Neural cell (in vitro differentiated cells): ENCODE measurements at regions not wholly inside any gene's neighbourhood (a gene's known extent, or its start where the extent isn't known, plus 50 kb on each side); places are given as distances from the start of the nearest gene placed in this dataset.

Experiments used
- H2AFZ ChIP-seq: fragments of 200-600, 300-800 bp; sonication (generic), shearing (Covaris generic); 2 replicates; pipeline ENCODE4 v1.6.0; 2014; ENCODE audit warnings: low read depth, mild to moderate bottlenecking, antibody characterized with exemption, low read length, moderate library complexity
- H3F3A ChIP-seq: fragments of 200-600 bp; shearing (Covaris generic); 2 replicates; pipeline ENCODE4 v1.6.1; 2016; ENCODE audit warnings: mild to moderate bottlenecking, moderate library complexity, mixed read lengths, antibody characterized with exemption, low read length; ENCODE audit not compliant: insufficient read depth, poor library complexity, severe bottlenecking
- H3K27ac ChIP-seq: fragments of 200-600, 300-800 bp; sonication (generic), shearing (Covaris generic); 2 replicates; pipeline ENCODE4 v1.5.1; 2014; ENCODE audit warnings: mild to moderate bottlenecking, low read length, moderate library complexity
- H3K27me3 ChIP-seq: fragments of 300-800, 200-600 bp; sonication (generic), shearing (Covaris generic); 2 replicates; pipeline ENCODE4 v1.6.0; 2014; ENCODE audit warnings: mild to moderate bottlenecking, low read depth, low read length, moderate library complexity; ENCODE audit not compliant: insufficient read depth
- H3K36me3 ChIP-seq: fragments of 300-800, 200-600 bp; sonication (generic), shearing (Covaris generic); 2 replicates; pipeline ENCODE4 v1.5.1; 2014; ENCODE audit warnings: mild to moderate bottlenecking, antibody characterized with exemption, low read length, moderate library complexity; ENCODE audit not compliant: insufficient read depth
- H3K4me2 ChIP-seq: fragments of 300-800, 200-600 bp; sonication (generic), shearing (Covaris generic); 2 replicates; pipeline ENCODE4 v1.6.0; 2014; ENCODE audit warnings: mild to moderate bottlenecking, low read length
- H3K4me3 ChIP-seq: fragments of 300-800, 200-600 bp; sonication (generic), shearing (Covaris generic); 2 replicates; pipeline ENCODE4 v1.5.1; 2014; ENCODE audit warnings: mild to moderate bottlenecking, low read length, moderate library complexity
- H3K79me2 ChIP-seq: fragments of 200-600 bp; shearing (Covaris generic); replicated peaks from 2 replicates; pipeline ENCODE4 v1.6.0; 2014; ENCODE audit warnings: mild to moderate bottlenecking, low read length, moderate library complexity; ENCODE audit not compliant: insufficient read depth
- H3K9ac ChIP-seq: fragments of 300-800, 200-600 bp; sonication (generic), shearing (Covaris generic); 2 replicates; pipeline ENCODE4 v1.6.1; 2016; ENCODE audit warnings: mild to moderate bottlenecking, low read length, mixed read lengths
- H3K9me2 ChIP-seq: fragments of 200-600 bp; shearing (Covaris generic); 2 replicates; pipeline ENCODE4 v1.6.1; 2016; ENCODE audit warnings: mild to moderate bottlenecking, low read length, mixed read lengths; ENCODE audit not compliant: insufficient read depth
- H3K9me3 ChIP-seq: fragments of 200-600, 300-800 bp; sonication (generic), shearing (Covaris generic); 2 replicates; pipeline ENCODE4 v1.6.1; 2016; ENCODE audit warnings: mild to moderate bottlenecking, mixed run types, low read length, moderate library complexity, mixed read lengths
- H4K20me1 ChIP-seq: fragments of 200-600 bp; shearing (Covaris generic); 2 replicates; pipeline ENCODE4 v1.6.1; 2016; ENCODE audit warnings: mild to moderate bottlenecking, mixed run types; ENCODE audit not compliant: insufficient read depth
- CTCF ChIP-seq: fragments of 450-650 bp; IDR thresholded peaks from 2 replicates; pipeline ENCODE4 v1.5.1; 2014; ENCODE audit warnings: antibody characterized with exemption, mild to moderate bottlenecking, moderate library complexity; ENCODE audit not compliant: poor library complexity, severe bottlenecking
- EP300 ChIP-seq: fragments of 450-650 bp; conservative IDR thresholded peaks from 2 replicates; pipeline ENCODE4 v1.6.1; 2014; ENCODE audit warnings: antibody characterized with exemption, mild to moderate bottlenecking, moderate library complexity; ENCODE audit not compliant: poor library complexity, severe bottlenecking
- EZH2 ChIP-seq: fragments of 200-600, 300-800 bp; shearing (Covaris generic), sonication (generic); IDR thresholded peaks from 2 replicates; pipeline ENCODE4 v1.6.1; 2014; ENCODE audit warnings: antibody characterized with exemption, low read length, borderline replicate concordance, mild to moderate bottlenecking; ENCODE audit not compliant: insufficient read depth, poor library complexity, severe bottlenecking
- MXI1 ChIP-seq: fragments of 450-650 bp; conservative IDR thresholded peaks from 2 replicates; pipeline ENCODE4 v1.6.1; 2014; ENCODE audit warnings: antibody characterized with exemption, mild to moderate bottlenecking; ENCODE audit not compliant: poor library complexity, severe bottlenecking
- POLR2AphosphoS5 ChIP-seq: IDR thresholded peaks from 2 replicates; pipeline ENCODE4 v1.6.1; 2012
- RAD21 ChIP-seq: fragments of 450-650 bp; conservative IDR thresholded peaks from 2 replicates; pipeline ENCODE4 v1.6.1; 2014; ENCODE audit warnings: antibody characterized with exemption, mild to moderate bottlenecking, moderate library complexity
- SMC3 ChIP-seq: fragments of 450-650 bp; conservative IDR thresholded peaks from 2 replicates; pipeline ENCODE4 v1.6.1; 2014; ENCODE audit warnings: antibody characterized with exemption, mild to moderate bottlenecking, moderate library complexity; ENCODE audit not compliant: poor library complexity
- TAF1 ChIP-seq: IDR thresholded peaks from 2 replicates; pipeline ENCODE4 v1.6.1; 2012; ENCODE audit warnings: low read depth
- TF ChIP-seq, protein P1 (sequence below): IDR thresholded peaks from 2 replicates; pipeline ENCODE4 v1.6.1; 2012; ENCODE audit warnings: borderline replicate concordance

DNA sequence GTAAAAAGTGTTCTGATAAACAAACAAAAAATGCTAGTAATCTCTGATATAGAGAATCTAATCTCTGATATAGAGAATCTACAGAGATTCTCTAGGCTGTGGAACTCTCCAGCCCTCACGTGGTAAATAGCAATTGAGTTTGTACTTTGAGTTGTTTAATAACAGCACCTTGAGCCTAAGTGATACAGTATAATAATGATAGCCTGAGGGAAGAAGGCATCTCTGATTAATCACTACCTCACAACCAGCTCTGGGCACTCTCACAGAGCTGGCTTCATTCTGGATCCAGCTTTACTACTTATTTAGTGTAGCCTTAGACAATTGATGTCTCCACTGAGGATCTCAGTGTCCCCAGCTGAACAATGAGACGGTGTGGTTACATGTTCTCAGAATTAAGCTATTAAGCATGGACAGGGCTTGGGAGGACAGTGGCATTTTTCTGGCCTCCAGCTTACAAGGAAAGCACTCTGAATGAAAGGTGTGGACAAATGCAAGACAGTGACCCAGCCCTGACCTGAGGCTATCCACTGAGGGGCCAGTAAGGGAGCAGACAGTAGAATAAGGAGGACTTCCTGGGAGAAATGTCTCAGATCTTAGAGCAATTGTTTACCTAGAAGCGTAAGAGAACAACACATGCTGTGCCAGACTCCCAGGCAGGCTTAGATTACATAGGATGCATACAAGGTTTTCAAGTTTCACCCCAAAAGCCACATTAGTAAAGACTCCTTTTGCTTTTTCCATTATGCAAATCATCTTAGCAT lies 88.7 kb upstream of the DRD2 start:
- Histone ChIP-seq H3K9ac (no peak overlapping the region), H3K9me2 (no peaks in the 10 kb centered on the region), H3F3A (no peaks in the 10 kb centered on the region), H2AFZ (no peak overlapping the region), H3K27me3 (no peaks in the 10 kb centered on the region), H3K36me3 (no peaks in the 10 kb centered on the region), H3K4me2 (no peak overlapping the region), H3K79me2 (no peaks in the 10 kb centered on the region), H3K4me3 (no peak overlapping the region), H3K9me3 (no peaks in the 10 kb centered on the region), H4K20me1 (no peaks in the 10 kb centered on the region), H3K27ac (no peak overlapping the region)
- TF ChIP-seq, protein P1, sequence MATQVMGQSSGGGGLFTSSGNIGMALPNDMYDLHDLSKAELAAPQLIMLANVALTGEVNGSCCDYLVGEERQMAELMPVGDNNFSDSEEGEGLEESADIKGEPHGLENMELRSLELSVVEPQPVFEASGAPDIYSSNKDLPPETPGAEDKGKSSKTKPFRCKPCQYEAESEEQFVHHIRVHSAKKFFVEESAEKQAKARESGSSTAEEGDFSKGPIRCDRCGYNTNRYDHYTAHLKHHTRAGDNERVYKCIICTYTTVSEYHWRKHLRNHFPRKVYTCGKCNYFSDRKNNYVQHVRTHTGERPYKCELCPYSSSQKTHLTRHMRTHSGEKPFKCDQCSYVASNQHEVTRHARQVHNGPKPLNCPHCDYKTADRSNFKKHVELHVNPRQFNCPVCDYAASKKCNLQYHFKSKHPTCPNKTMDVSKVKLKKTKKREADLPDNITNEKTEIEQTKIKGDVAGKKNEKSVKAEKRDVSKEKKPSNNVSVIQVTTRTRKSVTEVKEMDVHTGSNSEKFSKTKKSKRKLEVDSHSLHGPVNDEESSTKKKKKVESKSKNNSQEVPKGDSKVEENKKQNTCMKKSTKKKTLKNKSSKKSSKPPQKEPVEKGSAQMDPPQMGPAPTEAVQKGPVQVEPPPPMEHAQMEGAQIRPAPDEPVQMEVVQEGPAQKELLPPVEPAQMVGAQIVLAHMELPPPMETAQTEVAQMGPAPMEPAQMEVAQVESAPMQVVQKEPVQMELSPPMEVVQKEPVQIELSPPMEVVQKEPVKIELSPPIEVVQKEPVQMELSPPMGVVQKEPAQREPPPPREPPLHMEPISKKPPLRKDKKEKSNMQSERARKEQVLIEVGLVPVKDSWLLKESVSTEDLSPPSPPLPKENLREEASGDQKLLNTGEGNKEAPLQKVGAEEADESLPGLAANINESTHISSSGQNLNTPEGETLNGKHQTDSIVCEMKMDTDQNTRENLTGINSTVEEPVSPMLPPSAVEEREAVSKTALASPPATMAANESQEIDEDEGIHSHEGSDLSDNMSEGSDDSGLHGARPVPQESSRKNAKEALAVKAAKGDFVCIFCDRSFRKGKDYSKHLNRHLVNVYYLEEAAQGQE: no peak
- TF ChIP-seq MXI1 (no peak), EP300 (no peak), SMC3 (no peak), POLR2AphosphoS5 (no peak), TAF1 (no peak), RAD21 (no peak), CTCF (no peak), EZH2 (no peak)

GRCh38 chr11:113562981-113563461 lies 87.8 kb upstream of the DRD2 start:
- no peaks in the 10 kb centered on the region for H3K27me3 ChIP-seq
- no peak overlapping the region for H3K27ac ChIP-seq
- H3K79me2 ChIP-seq: no peaks in the 10 kb centered on the region
- TF ChIP-seq MXI1 (no peak), RAD21 (no peak), POLR2AphosphoS5 (no peak), EZH2 (no peak), SMC3 (no peak), TAF1 (no peak), EP300 (no peak), CTCF (no peak)
- TF ChIP-seq, protein P1: no peak
- H4K20me1 ChIP-seq: no peaks in the 10 kb centered on the region
- H3K4me2 ChIP-seq: no peak overlapping the region
- no peaks in the 10 kb centered on the region for H3F3A ChIP-seq
- H3K9me2 ChIP-seq: no peaks in the 10 kb centered on the region
- H3K9me3 ChIP-seq: no peaks in the 10 kb centered on the region
- no peaks in the 10 kb centered on the region for H3K36me3 ChIP-seq
- no peak overlapping the region for H3K9ac ChIP-seq
- H2AFZ ChIP-seq: no peak overlapping the region
- no peak overlapping the region for H3K4me3 ChIP-seq
